A673 (cell line): ENCODE measurements at regions not wholly inside any gene's neighbourhood (a gene's known extent, or its start where the extent isn't known, plus 50 kb on each side); places are given as distances from the start of the nearest gene placed in this dataset.

ENCODE experiments used
- CTCF ChIP-seq: fragments of 300-800, 200-600 bp; sonication (generic); conservative IDR thresholded peaks from 2 replicates; pipeline ENCODE4 v1.5.1; 2017; ENCODE audit warnings: low read depth, mild to moderate bottlenecking, antibody characterized with exemption, low read length, moderate library complexity, mixed read lengths
- EZH2 ChIP-seq: fragments of 200-600 bp; sonication (generic); IDR thresholded peaks from 2 replicates; pipeline ENCODE4 v1.6.1; 2017; ENCODE audit warnings: borderline replicate concordance, low read depth, mild to moderate bottlenecking, mixed read lengths, antibody characterized with exemption, low read length; ENCODE audit not compliant: poor library complexity, severe bottlenecking

- TF ChIP-seq CTCF (no peak), EZH2 (no peak)
Measured at GRCh38 chr4:171582961-171583581, 230.1 kb upstream of the GALNTL6 start.
